ENCODE measurements at regions not wholly inside any gene's neighbourhood (a gene's known extent, or its start where the extent isn't known, plus 50 kb on each side); places are given as distances from the start of the nearest gene placed in this dataset.
"Not testable (repeated sequence)": the region's sequence is repeated elsewhere in the genome, so short reads cannot be mapped to it uniquely, and the experiment has no call there.

GRCh38 chr1:198978523-198978922 lies 339.7 kb downstream of the PTPRC start:
- DNase-seq, result no peak

GRCh38 chr1:198986036-198986435 lies 347.2 kb downstream of the PTPRC start:
- DNase-seq, result no peak

GRCh38 chr1:198986442-198986841 lies 347.6 kb downstream of the PTPRC start:
- DNase-seq, result no peak

GRCh38 chr1:199002661-199003060 lies 363.8 kb downstream of the PTPRC start:
- no peak for DNase-seq

GRCh38 chr1:199007423-199007822 lies 368.6 kb downstream of the PTPRC start:
- DNase-seq, result no peak

- DNase-seq, result no peak
These were observed 370.6 kb downstream of the PTPRC start for GRCh38 chr1:199009447-199009846.

- no peak for DNase-seq
These were observed 371.7 kb downstream of the PTPRC start for GRCh38 chr1:199010492-199010891.

GRCh38 chr1:199010933-199011332 lies 372.1 kb downstream of the PTPRC start:
- no peak for DNase-seq

GRCh38 chr1:199015799-199016198 lies 377.0 kb downstream of the PTPRC start:
- DNase-seq, result no peak

GRCh38 chr1:199018471-199019135 lies 379.8 kb downstream of the PTPRC start:
- DNase-seq, result no peak

- no peak for DNase-seq
These were observed 381.2 kb downstream of the PTPRC start for GRCh38 chr1:199020051-199020450.

GRCh38 chr1:199020904-199021303 lies 382.1 kb downstream of the PTPRC start:
- DNase-seq, result no peak

GRCh38 chr1:199029401-199029800 lies 390.6 kb downstream of the PTPRC start:
- DNase-seq, result no peak

GRCh38 chr1:199029855-199030254 lies 391.0 kb downstream of the PTPRC start:
- DNase-seq, result no peak

GRCh38 chr1:199030541-199030940 lies 391.7 kb downstream of the PTPRC start:
- DNase-seq, result not testable (repeated sequence)

- DNase-seq, result not testable (repeated sequence)
These were observed 392.3 kb downstream of the PTPRC start for GRCh38 chr1:199031170-199031569.

GRCh38 chr1:199032479-199032878 lies 393.6 kb downstream of the PTPRC start:
- DNase-seq, result not testable (repeated sequence)

GRCh38 chr1:199033661-199034060 lies 394.8 kb downstream of the PTPRC start:
- DNase-seq, result no peak

GRCh38 chr1:199038156-199038555 lies 399.3 kb downstream of the PTPRC start:
- DNase-seq, result no peak

GRCh38 chr1:199040076-199040905 lies 401.5 kb downstream of the PTPRC start:
- DNase-seq, result no peak

- no peak for DNase-seq
These were observed 402.5 kb downstream of the PTPRC start for GRCh38 chr1:199041173-199041914.

- DNase-seq, result no peak
These were observed 403.4 kb downstream of the PTPRC start for GRCh38 chr1:199042193-199042592.

GRCh38 chr1:199044191-199044590 lies 405.4 kb downstream of the PTPRC start:
- no peak for DNase-seq
